HEK293T (cell line): ENCODE measurements at regions not wholly inside any gene's neighbourhood (a gene's known extent, or its start where the extent isn't known, plus 50 kb on each side); places are given as distances from the start of the nearest gene placed in this dataset.

Experiments
- BHLHE40 ChIP-seq: fragments of 450-650 bp; IDR thresholded peaks from 2 replicates; pipeline ENCODE4 v1.6.1; 2016; ENCODE audit warnings: mild to moderate bottlenecking, moderate library complexity, borderline replicate concordance
- FOXM1 ChIP-seq: fragments of 450-650 bp; IDR thresholded peaks from 2 replicates; pipeline ENCODE4 v1.6.1; 2017; ENCODE audit warnings: mild to moderate bottlenecking, borderline replicate concordance
- SP1 ChIP-seq: fragments of 450-650 bp; IDR thresholded peaks from 2 replicates; pipeline ENCODE4 v1.6.1; 2017

GRCh38 chr1:58882322-58882948, 98.6 kb upstream of the JUN start:
- TF ChIP-seq BHLHE40 (no peak), FOXM1 (no peak), SP1 (no peak)
